22Rv1 (cell line): ENCODE measurements at regions not wholly inside any gene's neighbourhood (a gene's known extent, or its start where the extent isn't known, plus 50 kb on each side); places are given as distances from the start of the nearest gene placed in this dataset.
"Not testable (repeated sequence)": the region's sequence is repeated elsewhere in the genome, so short reads cannot be mapped to it uniquely, and the experiment has no call there.

Source experiments
- CTCF ChIP-seq: fragments of 450-650 bp; IDR thresholded peaks from 2 replicates; pipeline ENCODE4 v1.5.1; 2017; ENCODE audit warnings: mild to moderate bottlenecking
- ZFX ChIP-seq: fragments of 450-650 bp; IDR thresholded peaks from 2 replicates; pipeline ENCODE4 v1.6.1; 2017; ENCODE audit warnings: antibody characterized with exemption, borderline replicate concordance

- TF ChIP-seq CTCF, ZFX: not testable (repeated sequence)
These were observed 106.6 kb upstream of the NOL4 start for GRCh38 chr18:34331343-34331742.
